ENCODE measurements at regions not wholly inside any gene's neighbourhood (a gene's known extent, or its start where the extent isn't known, plus 50 kb on each side); places are given as distances from the start of the nearest gene placed in this dataset.

GRCh38 chr5:121021681-121022080 is 557.6 kb downstream of the PRR16 start (continued):
- TF ChIP-seq PHF8 (IDR thresholded peaks at IDR 0.05; ENCODE audit: borderline replicate concordance, low read length) (no peak), ZNF282 (CRISPR knock-in tag; IDR thresholded peaks at IDR 0.05) (no peak), BCOR (IDR thresholded peaks at IDR 0.05) (no peak), SMARCB1 (IDR thresholded peaks at IDR 0.05; ENCODE audit: insufficient read length, low read depth) (no peak), RUNX1 (IDR thresholded peaks at IDR 0.05; ENCODE audit: low read depth) (no peak), CBX8 (IDR thresholded peaks at IDR 0.05; ENCODE audit: borderline replicate concordance, extremely low read depth, low read depth, low read length, poor library complexity, severe bottlenecking) (no peak), ARHGAP35 (IDR thresholded peaks at IDR 0.05; ENCODE audit: partially characterized antibody) (no peak)

GRCh38 chr5:121024416-121025311 is 560.6 kb downstream of the PRR16 start:
- TF ChIP-seq SIN3A (IDR thresholded peaks at IDR 0.05; ENCODE audit: borderline replicate concordance in 2 of 2, control insufficient read depth in 1 of 2, low read depth in 2 of 2, low read length in 2 of 2), result no peak
- TF ChIP-seq CC2D1A (IDR thresholded peaks at IDR 0.05), result no peak
- no peak for TF ChIP-seq TEAD1 (CRISPR knock-in tag; IDR thresholded peaks at IDR 0.05)
- no peak for TF ChIP-seq STAT5A (IDR thresholded peaks at IDR 0.05; ENCODE audit: borderline replicate concordance, low read length)
- no peak for TF ChIP-seq SMARCA4 (IDR thresholded peaks at IDR 0.05)
- TF ChIP-seq, protein P1, sequence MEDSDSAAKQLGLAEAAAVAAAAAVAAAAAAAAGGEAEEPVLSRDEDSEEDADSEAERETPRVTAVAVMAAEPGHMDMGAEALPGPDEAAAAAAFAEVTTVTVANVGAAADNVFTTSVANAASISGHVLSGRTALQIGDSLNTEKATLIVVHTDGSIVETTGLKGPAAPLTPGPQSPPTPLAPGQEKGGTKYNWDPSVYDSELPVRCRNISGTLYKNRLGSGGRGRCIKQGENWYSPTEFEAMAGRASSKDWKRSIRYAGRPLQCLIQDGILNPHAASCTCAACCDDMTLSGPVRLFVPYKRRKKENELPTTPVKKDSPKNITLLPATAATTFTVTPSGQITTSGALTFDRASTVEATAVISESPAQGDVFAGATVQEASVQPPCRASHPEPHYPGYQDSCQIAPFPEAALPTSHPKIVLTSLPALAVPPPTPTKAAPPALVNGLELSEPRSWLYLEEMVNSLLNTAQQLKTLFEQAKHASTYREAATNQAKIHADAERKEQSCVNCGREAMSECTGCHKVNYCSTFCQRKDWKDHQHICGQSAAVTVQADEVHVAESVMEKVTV (CRISPR knock-in tag; IDR thresholded peaks at IDR 0.05), result no peak
- no TSS peak for BruUV-seq (replicated peaks)
- no peak overlapping the region for H3K9ac ChIP-seq (ENCODE audit: insufficient read depth in 1 of 2, low read depth in 2 of 2, low read length in 2 of 2)
- no peak overlapping the region for H2AFZ ChIP-seq (ENCODE audit: low read depth, low read length)
- no peak overlapping the region for H3K4me3 ChIP-seq
- no peaks in the 10 kb centered on the region for H4K20me1 ChIP-seq (replicated peaks; ENCODE audit: control insufficient read depth, insufficient read depth, low read length)
- DNase-seq (ENCODE audit: extremely low read depth in 1 of 4, low spot score in 3 of 4) (no peak), FAIRE-seq (no peak), ATAC-seq (no peak)
- no peaks in the 10 kb centered on the region for H3K9me3 ChIP-seq (replicated peaks; ENCODE audit: control insufficient read depth, insufficient read depth, low read depth, low read length)
- POLR2A ChIA-PET, result interaction anchor here (0.6 kb wide), 1 partner anchor 13 kb away, joined by 3 read pairs; no protein-coding TSS in a partner anchor
- no peaks in the 10 kb centered on the region for H3K79me2 ChIP-seq (ENCODE audit: control insufficient read depth, insufficient read depth, low read length)
- CTCF ChIA-PET (ENCODE audit: low intra/inter-chr PET ratio), result no interaction called here
- no peaks in the 10 kb centered on the region for H3K36me3 ChIP-seq (ENCODE audit: control insufficient read depth, insufficient read depth, low read length)
- no peak overlapping the region for H3K27ac ChIP-seq (ENCODE audit: extremely low read depth, low read depth, low read length)
- H3K9me1 ChIP-seq (ENCODE audit: control insufficient read depth, insufficient read depth, low read length), result no peaks in the 10 kb centered on the region
- intact Hi-C loops (cut with micrococcal nuclease) (no loop called here), in situ Hi-C loops (cut with MboI) (no loop called here)
- no peak overlapping the region for H3K4me2 ChIP-seq (ENCODE audit: insufficient read depth, low read length)
- H3K4me1 ChIP-seq (replicated peaks in 1 of 2; ENCODE audit: control insufficient read depth in 2 of 2, insufficient read depth in 2 of 2, low read length in 2 of 2), result no peaks in the 10 kb centered on the region
- H3K27me3 ChIP-seq (ENCODE audit: control insufficient read depth in 2 of 2, insufficient read depth in 2 of 2, low read length in 2 of 2), result no peaks in the 10 kb centered on the region
- 5% methylated on average over 5 of the region's 5 CpGs for WGBS (ENCODE audit: insufficient coverage, low coverage, missing lambda C conversion rate)

Measured in K562 (cell line).